HG03045 (cell line): ENCODE measurements at regions not wholly inside any gene's neighbourhood (a gene's known extent, or its start where the extent isn't known, plus 50 kb on each side); places are given as distances from the start of the nearest gene placed in this dataset.

Source experiments
- ATAC-seq: cut with Tn5 transposase; IDR thresholded peaks from one replicate; pipeline ENCODE4 v1.9.1; 2021; ENCODE audit warnings: mild to moderate bottlenecking, moderate library complexity; ENCODE audit not compliant: unreplicated experiment

DNA sequence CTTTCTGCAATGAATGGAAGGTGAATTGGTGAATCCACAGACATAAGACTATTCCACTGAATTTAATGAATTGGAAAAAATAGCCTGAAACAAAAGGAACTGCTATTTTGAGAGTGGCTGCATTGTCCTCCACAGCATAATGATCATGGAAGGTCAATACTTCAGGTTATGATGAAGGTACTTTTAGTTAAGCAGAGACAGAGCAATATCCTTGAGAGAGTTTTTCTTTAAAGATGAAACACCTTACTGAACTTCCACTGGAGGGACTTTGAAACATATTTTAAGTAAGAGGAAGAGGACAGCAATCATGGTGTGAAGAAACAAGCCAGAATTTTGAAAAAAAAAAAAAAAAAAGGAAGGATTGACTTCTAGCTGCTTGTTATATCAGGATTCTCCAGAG lies 68.8 kb upstream of the DPP10 start:
- no peak for ATAC-seq

DNA sequence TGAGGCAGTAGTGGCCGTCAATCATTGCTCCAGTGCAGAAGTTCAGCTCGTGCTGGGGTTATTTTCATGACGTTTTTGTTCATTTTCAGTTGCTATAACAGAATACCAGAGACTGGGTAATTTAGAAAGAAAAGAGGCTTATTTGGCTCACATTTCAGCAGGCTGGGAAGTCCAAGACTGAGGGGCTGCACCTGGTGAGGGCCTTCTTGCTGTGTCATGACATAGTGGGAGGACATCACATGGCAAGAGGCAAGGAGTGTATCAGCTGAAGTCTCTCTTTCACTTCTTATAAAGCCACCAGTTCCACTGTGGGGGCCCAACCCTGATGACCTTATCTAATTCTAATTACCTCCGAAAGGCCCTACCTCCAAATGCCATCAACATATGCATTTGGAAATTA lies 58.0 kb upstream of the DPP10 start:
- no peak for ATAC-seq

DNA sequence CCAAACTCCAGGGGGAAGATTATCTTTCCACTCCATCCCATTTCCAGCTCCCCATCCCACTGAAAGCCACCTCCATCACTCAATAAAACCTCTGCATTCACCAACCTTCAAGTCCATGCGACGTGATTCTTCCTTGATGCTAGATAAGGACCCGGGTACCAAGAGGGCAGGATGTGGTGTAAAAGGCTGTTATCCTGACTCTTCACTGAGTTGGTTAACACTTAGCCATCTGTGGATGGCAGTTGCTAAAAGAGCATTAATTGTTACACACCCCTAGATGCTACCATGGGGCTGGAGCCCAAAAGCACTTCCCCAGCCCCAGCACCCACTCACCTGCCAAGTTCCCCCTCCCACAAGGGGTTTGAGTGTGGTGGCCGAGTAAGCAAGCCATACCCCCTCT lies 53.4 kb upstream of the DPP10 start:
- ATAC-seq = no peak
